Activated T-cell treated with anti-CD3 and anti-CD28 coated beads, Interleukin-2, amount 50 U/mL, for 4 hours (primary cell): ENCODE measurements at regions not wholly inside any gene's neighbourhood (a gene's known extent, or its start where the extent isn't known, plus 50 kb on each side); places are given as distances from the start of the nearest gene placed in this dataset.
A peak's percentile ranks its signal among the peaks of the same experiment; 100 is the strongest.

Source experiments
- ATAC-seq, 2 donors: fragments of 200-7000 bp; cut with Tn5 transposase; one replicate each; pipeline ENCODE4 v1.10.0; 2021
- DNase-seq: peaks from one replicate; pipeline ENCODE4 v3.0.0-alpha.2; 2020
- H3K27me3 Mint-ChIP-seq: one replicate; pipeline ENCODE4 v1.8.0; 2021; ENCODE audit warnings: low read depth, mixed read lengths
- H3K36me3 Mint-ChIP-seq: one replicate; pipeline ENCODE4 v1.8.0; 2022; ENCODE audit warnings: mixed read lengths; ENCODE audit not compliant: insufficient read depth
- H3K4me1 Mint-ChIP-seq: one replicate; pipeline ENCODE4 v1.8.0; 2021; ENCODE audit warnings: low read depth, mixed read lengths
- H3K4me3 Mint-ChIP-seq: one replicate; pipeline ENCODE4 v1.8.0; 2021; ENCODE audit warnings: mild to moderate bottlenecking, moderate library complexity, mixed read lengths
- H3K9me3 Mint-ChIP-seq: one replicate; pipeline ENCODE4 v1.8.0; 2021; ENCODE audit warnings: mixed read lengths

GRCh38 chr6:166779381-166779780, 152.3 kb upstream of the RPS6KA2 start:
- no peak overlapping the region for H3K4me3 Mint-ChIP-seq
- no peak for ATAC-seq
- no peaks in the 10 kb centered on the region for H3K27me3 Mint-ChIP-seq
- no peaks in the 10 kb centered on the region for H3K4me1 Mint-ChIP-seq
- H3K9me3 Mint-ChIP-seq: no peaks in the 10 kb centered on the region
- no peaks in the 10 kb centered on the region for H3K36me3 Mint-ChIP-seq
- DNase-seq: no peak

- ATAC-seq (no peak), DNase-seq (no peak)
- Mint-ChIP-seq H3K27me3 (peaks cover under 1% of the 10 kb centered on the region), H3K4me3 (no peak overlapping the region), H3K9me3 (no peaks in the 10 kb centered on the region), H3K4me1 (no peaks in the 10 kb centered on the region), H3K36me3 (no peaks in the 10 kb centered on the region)
These were observed 151.7 kb upstream of the RPS6KA2 start for GRCh38 chr6:166778776-166779175.

GRCh38 chr6:166778046-166778445, 151.0 kb upstream of the RPS6KA2 start:
- Mint-ChIP-seq H3K36me3 (no peaks in the 10 kb centered on the region), H3K4me1 (no peaks in the 10 kb centered on the region), H3K9me3 (no peaks in the 10 kb centered on the region), H3K4me3 (no peak overlapping the region), H3K27me3 (peaks cover 5% of the 10 kb centered on the region)
- DNase-seq (no peak), ATAC-seq (no peak)

- H3K9me3 Mint-ChIP-seq: no peaks in the 10 kb centered on the region
- H3K36me3 Mint-ChIP-seq: no peaks in the 10 kb centered on the region
- H3K27me3 Mint-ChIP-seq: peaks cover 5% of the 10 kb centered on the region
- ATAC-seq (no peak), DNase-seq (no peak)
- H3K4me1 Mint-ChIP-seq: no peaks in the 10 kb centered on the region
- H3K4me3 Mint-ChIP-seq: no peak overlapping the region
These were observed 150.1 kb upstream of the RPS6KA2 start for GRCh38 chr6:166777096-166777630.

GRCh38 chr6:166776571-166776970, 149.5 kb upstream of the RPS6KA2 start:
- DNase-seq (no peak), ATAC-seq (no peak)
- no peaks in the 10 kb centered on the region for H3K9me3 Mint-ChIP-seq
- no peaks in the 10 kb centered on the region for H3K36me3 Mint-ChIP-seq
- no peaks in the 10 kb centered on the region for H3K4me1 Mint-ChIP-seq
- H3K27me3 Mint-ChIP-seq: peaks cover 5% of the 10 kb centered on the region
- no peak overlapping the region for H3K4me3 Mint-ChIP-seq

GRCh38 chr6:166775923-166776220, 148.8 kb upstream of the RPS6KA2 start:
- DNase-seq: no peak

GRCh38 chr6:166775180-166775922, 148.3 kb upstream of the RPS6KA2 start:
- DNase-seq: peak; percentile 48
- H3K4me1 Mint-ChIP-seq: no peaks in the 10 kb centered on the region
- H3K27me3 Mint-ChIP-seq: peaks cover 7% of the 10 kb centered on the region
- no peak overlapping the region for H3K4me3 Mint-ChIP-seq
- ATAC-seq: peak; percentile 73 to 84
- no peaks in the 10 kb centered on the region for H3K36me3 Mint-ChIP-seq
- H3K9me3 Mint-ChIP-seq: no peaks in the 10 kb centered on the region

More at GRCh38 chr6:166775923-166776220, 148.8 kb upstream of the RPS6KA2 start:
- Mint-ChIP-seq H3K4me3 (no peak overlapping the region), H3K4me1 (no peaks in the 10 kb centered on the region), H3K27me3 (peaks cover 5% of the 10 kb centered on the region), H3K36me3 (no peaks in the 10 kb centered on the region), H3K9me3 (no peaks in the 10 kb centered on the region)
- ATAC-seq: no peak

GRCh38 chr6:166774770-166775169, 147.7 kb upstream of the RPS6KA2 start:
- H3K4me3 Mint-ChIP-seq: no peak overlapping the region
- no peaks in the 10 kb centered on the region for H3K9me3 Mint-ChIP-seq
- DNase-seq (no peak), ATAC-seq (no peak)
- no peaks in the 10 kb centered on the region for H3K36me3 Mint-ChIP-seq
- no peaks in the 10 kb centered on the region for H3K4me1 Mint-ChIP-seq
- peaks cover 7% of the 10 kb centered on the region for H3K27me3 Mint-ChIP-seq

GRCh38 chr6:166774292-166774691, 147.2 kb upstream of the RPS6KA2 start:
- no peaks in the 10 kb centered on the region for H3K36me3 Mint-ChIP-seq

GRCh38 chr6:166772518-166772917, 145.5 kb upstream of the RPS6KA2 start:
- DNase-seq (no peak), ATAC-seq (no peak)
- H3K36me3 Mint-ChIP-seq: no peaks in the 10 kb centered on the region
- H3K27me3 Mint-ChIP-seq: peaks cover 7% of the 10 kb centered on the region
- H3K9me3 Mint-ChIP-seq: no peaks in the 10 kb centered on the region
- no peak overlapping the region for H3K4me3 Mint-ChIP-seq
- H3K4me1 Mint-ChIP-seq: no peaks in the 10 kb centered on the region

More at GRCh38 chr6:166774292-166774691, 147.2 kb upstream of the RPS6KA2 start:
- ATAC-seq (no peak), DNase-seq (no peak)
- Mint-ChIP-seq H3K27me3 (peaks cover 7% of the 10 kb centered on the region), H3K4me1 (no peaks in the 10 kb centered on the region), H3K4me3 (no peak overlapping the region), H3K9me3 (no peaks in the 10 kb centered on the region)

- ATAC-seq (no peak), DNase-seq (no peak)
- Mint-ChIP-seq H3K36me3 (no peaks in the 10 kb centered on the region), H3K4me1 (no peaks in the 10 kb centered on the region), H3K4me3 (no peak overlapping the region), H3K27me3 (peaks cover 7% of the 10 kb centered on the region), H3K9me3 (no peaks in the 10 kb centered on the region)
These were observed 144.7 kb upstream of the RPS6KA2 start for GRCh38 chr6:166771701-166772100.

GRCh38 chr6:166770216-166771116, 143.4 kb upstream of the RPS6KA2 start:
- Mint-ChIP-seq H3K4me1 (no peaks in the 10 kb centered on the region), H3K27me3 (peaks cover 7% of the 10 kb centered on the region), H3K9me3 (no peaks in the 10 kb centered on the region), H3K4me3 (no peak overlapping the region), H3K36me3 (no peaks in the 10 kb centered on the region)
- DNase-seq (no peak), ATAC-seq (no peak)

GRCh38 chr6:166769648-166770047, 142.6 kb upstream of the RPS6KA2 start:
- Mint-ChIP-seq H3K4me1 (no peaks in the 10 kb centered on the region), H3K36me3 (no peaks in the 10 kb centered on the region), H3K4me3 (no peak overlapping the region), H3K27me3 (peaks cover 7% of the 10 kb centered on the region), H3K9me3 (no peaks in the 10 kb centered on the region)
- ATAC-seq: no peak
- no peak for DNase-seq

GRCh38 chr6:166768761-166769160, 141.7 kb upstream of the RPS6KA2 start:
- ATAC-seq: no peak
- no peaks in the 10 kb centered on the region for H3K36me3 Mint-ChIP-seq
- H3K27me3 Mint-ChIP-seq: peaks cover 7% of the 10 kb centered on the region
- no peak overlapping the region for H3K4me3 Mint-ChIP-seq
- H3K9me3 Mint-ChIP-seq: no peaks in the 10 kb centered on the region
- no peak for DNase-seq
- H3K4me1 Mint-ChIP-seq: no peaks in the 10 kb centered on the region

GRCh38 chr6:166767230-166767629, 140.2 kb upstream of the RPS6KA2 start:
- Mint-ChIP-seq H3K4me1 (no peaks in the 10 kb centered on the region), H3K27me3 (peaks cover 3% of the 10 kb centered on the region), H3K36me3 (no peaks in the 10 kb centered on the region), H3K4me3 (no peak overlapping the region), H3K9me3 (no peaks in the 10 kb centered on the region)
- ATAC-seq (no peak), DNase-seq (no peak)
